AG10803 (cell line): ENCODE measurements at regions not wholly inside any gene's neighbourhood (a gene's known extent, or its start where the extent isn't known, plus 50 kb on each side); places are given as distances from the start of the nearest gene placed in this dataset.

ENCODE experiments used
- DNase-seq: peaks from one replicate; pipeline ENCODE4 v3.0.0; 2010; ENCODE audit warnings: low read depth
- H3K4me3 ChIP-seq: 2 replicates; pipeline ENCODE4 v1.5.1; 2011; ENCODE audit warnings: mild to moderate bottlenecking, low read length, control low read depth
- TF ChIP-seq, protein P1 (sequence below): conservative IDR thresholded peaks from 2 replicates; pipeline ENCODE4 v1.5.1; 2011; ENCODE audit warnings: mild to moderate bottlenecking, low read length, control low read depth, inconsistent platforms

DNA sequence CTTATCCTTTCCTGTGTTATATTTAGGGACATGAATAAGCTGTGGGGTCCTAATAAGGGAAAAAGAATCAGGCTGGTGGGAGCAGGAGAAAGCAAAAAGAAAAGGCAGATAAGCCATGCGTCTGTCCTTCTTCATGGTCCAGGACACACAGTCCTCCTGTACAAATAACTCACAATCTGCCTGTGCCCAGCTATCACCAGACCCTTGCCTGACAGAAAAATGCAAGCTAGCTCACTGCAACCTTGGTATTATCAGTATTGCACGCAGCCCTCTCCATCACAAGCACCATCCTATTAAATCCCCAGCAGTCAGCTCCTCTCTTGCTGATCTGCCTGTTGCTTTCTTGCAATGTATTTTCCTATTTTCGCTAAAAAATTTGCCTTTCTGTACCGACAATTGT, 78.0 kb downstream of the NEURL3 start:
- DNase-seq, result no peak
- H3K4me3 ChIP-seq, result no peak overlapping the region
- TF ChIP-seq, protein P1, sequence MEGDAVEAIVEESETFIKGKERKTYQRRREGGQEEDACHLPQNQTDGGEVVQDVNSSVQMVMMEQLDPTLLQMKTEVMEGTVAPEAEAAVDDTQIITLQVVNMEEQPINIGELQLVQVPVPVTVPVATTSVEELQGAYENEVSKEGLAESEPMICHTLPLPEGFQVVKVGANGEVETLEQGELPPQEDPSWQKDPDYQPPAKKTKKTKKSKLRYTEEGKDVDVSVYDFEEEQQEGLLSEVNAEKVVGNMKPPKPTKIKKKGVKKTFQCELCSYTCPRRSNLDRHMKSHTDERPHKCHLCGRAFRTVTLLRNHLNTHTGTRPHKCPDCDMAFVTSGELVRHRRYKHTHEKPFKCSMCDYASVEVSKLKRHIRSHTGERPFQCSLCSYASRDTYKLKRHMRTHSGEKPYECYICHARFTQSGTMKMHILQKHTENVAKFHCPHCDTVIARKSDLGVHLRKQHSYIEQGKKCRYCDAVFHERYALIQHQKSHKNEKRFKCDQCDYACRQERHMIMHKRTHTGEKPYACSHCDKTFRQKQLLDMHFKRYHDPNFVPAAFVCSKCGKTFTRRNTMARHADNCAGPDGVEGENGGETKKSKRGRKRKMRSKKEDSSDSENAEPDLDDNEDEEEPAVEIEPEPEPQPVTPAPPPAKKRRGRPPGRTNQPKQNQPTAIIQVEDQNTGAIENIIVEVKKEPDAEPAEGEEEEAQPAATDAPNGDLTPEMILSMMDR, result no peak

DNA sequence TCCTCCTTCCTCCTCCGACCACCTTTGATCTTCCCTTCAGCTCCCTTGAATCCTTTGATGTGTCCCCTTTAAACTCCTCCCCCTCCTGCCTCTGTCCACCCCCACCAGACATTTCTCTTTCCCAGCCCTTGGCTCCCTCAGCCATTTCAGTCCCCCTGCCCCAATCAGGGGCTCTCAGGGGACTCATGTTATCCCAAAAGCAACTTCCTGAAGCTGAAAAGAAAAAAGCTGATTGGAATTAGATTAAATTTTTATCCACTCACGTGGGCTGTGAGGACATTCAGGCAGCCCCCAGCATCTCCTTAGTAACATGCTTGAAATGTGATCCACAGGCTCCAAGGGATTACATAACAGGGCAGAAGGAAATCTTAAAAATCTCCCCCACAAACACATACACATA, 81.3 kb downstream of the NEURL3 start:
- no peak overlapping the region for H3K4me3 ChIP-seq
- DNase-seq, result peak; percentile 58
- TF ChIP-seq, protein P1, result no peak
